Endothelial cell of umbilical vein (primary cell): ENCODE measurements at regions not wholly inside any gene's neighbourhood (a gene's known extent, or its start where the extent isn't known, plus 50 kb on each side); places are given as distances from the start of the nearest gene placed in this dataset.

ENCODE experiments used
- POLR2AphosphoS5 ChIP-seq: IDR thresholded peaks from 2 replicates; pipeline ENCODE4 v1.6.1; 2012; ENCODE audit warnings: low read depth, mild to moderate bottlenecking, control low read depth, low read length, moderate library complexity; ENCODE audit not compliant: insufficient read depth
- TF ChIP-seq, protein P1 (sequence below), 2 donors: IDR thresholded peaks; 1 replicate in 1 of 2; 2 replicates in 1 of 2; pipeline ENCODE4 v1.5.1; 2011; ENCODE audit warnings: low read length in 2 of 2, mild to moderate bottlenecking in 2 of 2, moderate library complexity in 2 of 2, control low read depth in 1 of 2, inconsistent platforms in 1 of 2, low read depth in 1 of 2; ENCODE audit not compliant: insufficient read depth in 1 of 2; ENCODE audit errors: extremely low read depth in 1 of 2

DNA sequence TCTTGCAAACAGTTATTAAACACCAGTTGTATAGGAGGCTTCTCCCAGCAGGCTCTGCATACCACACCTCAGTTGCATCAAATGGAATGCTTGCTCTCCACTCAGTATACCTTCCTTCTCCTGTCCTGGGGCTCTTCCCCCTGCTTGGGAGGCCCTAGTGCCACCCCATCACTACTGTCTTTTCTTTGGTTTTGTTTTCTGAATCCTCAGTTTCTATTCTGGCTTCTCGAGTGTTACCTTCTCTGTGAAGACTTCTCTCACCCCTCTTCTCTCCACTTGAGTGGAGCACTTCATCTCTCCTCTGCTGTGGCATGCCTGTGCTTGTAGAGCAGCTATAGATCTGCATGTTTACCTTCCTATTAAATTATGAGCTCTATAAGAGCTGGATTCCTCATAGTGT, 75.7 kb upstream of the TPRG1 start:
- TF ChIP-seq, protein P1, sequence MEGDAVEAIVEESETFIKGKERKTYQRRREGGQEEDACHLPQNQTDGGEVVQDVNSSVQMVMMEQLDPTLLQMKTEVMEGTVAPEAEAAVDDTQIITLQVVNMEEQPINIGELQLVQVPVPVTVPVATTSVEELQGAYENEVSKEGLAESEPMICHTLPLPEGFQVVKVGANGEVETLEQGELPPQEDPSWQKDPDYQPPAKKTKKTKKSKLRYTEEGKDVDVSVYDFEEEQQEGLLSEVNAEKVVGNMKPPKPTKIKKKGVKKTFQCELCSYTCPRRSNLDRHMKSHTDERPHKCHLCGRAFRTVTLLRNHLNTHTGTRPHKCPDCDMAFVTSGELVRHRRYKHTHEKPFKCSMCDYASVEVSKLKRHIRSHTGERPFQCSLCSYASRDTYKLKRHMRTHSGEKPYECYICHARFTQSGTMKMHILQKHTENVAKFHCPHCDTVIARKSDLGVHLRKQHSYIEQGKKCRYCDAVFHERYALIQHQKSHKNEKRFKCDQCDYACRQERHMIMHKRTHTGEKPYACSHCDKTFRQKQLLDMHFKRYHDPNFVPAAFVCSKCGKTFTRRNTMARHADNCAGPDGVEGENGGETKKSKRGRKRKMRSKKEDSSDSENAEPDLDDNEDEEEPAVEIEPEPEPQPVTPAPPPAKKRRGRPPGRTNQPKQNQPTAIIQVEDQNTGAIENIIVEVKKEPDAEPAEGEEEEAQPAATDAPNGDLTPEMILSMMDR (IDR thresholded peaks at IDR 0.05; ENCODE audit: extremely low read depth in 1 of 2, insufficient read depth in 1 of 2, low read depth in 1 of 2, low read length in 2 of 2) = no peak
- no peak for TF ChIP-seq POLR2AphosphoS5
